HG03196 (cell line): ENCODE measurements at regions not wholly inside any gene's neighbourhood (a gene's known extent, or its start where the extent isn't known, plus 50 kb on each side); places are given as distances from the start of the nearest gene placed in this dataset.

Source experiments
- ATAC-seq: cut with Tn5 transposase; IDR thresholded peaks from one replicate; pipeline ENCODE4 v1.9.1; 2021; ENCODE audit not compliant: unreplicated experiment

GRCh38 chr10:111707076-111707475 is 476.5 kb downstream of the GPAM start:
- ATAC-seq: no peak

- no peak for ATAC-seq
Observed at GRCh38 chr10:111709603-111710002, 474.0 kb downstream of the GPAM start.

GRCh38 chr10:111716032-111716431 is 467.5 kb downstream of the GPAM start:
- no peak for ATAC-seq

- no peak for ATAC-seq
Observed at GRCh38 chr10:111724121-111724520, 459.4 kb downstream of the GPAM start.

GRCh38 chr10:111725050-111725449 is 458.5 kb downstream of the GPAM start:
- ATAC-seq: no peak

- ATAC-seq: no peak
Observed at GRCh38 chr10:111732166-111732785, 451.3 kb downstream of the GPAM start.

- ATAC-seq: no peak
Observed at GRCh38 chr10:111739125-111739873, 444.3 kb downstream of the GPAM start.

GRCh38 chr10:111739874-111740139 is 443.8 kb downstream of the GPAM start:
- ATAC-seq: no peak

- no peak for ATAC-seq
Observed at GRCh38 chr10:111745982-111746381, 437.6 kb downstream of the GPAM start.

GRCh38 chr10:111747751-111748150 is 435.8 kb downstream of the GPAM start:
- ATAC-seq: no peak

GRCh38 chr10:111748184-111748583 is 435.4 kb downstream of the GPAM start:
- ATAC-seq: no peak

- no peak for ATAC-seq
Observed at GRCh38 chr10:111750165-111750849, 433.3 kb downstream of the GPAM start.

- no peak for ATAC-seq
Observed at GRCh38 chr10:111756217-111757061, 427.1 kb downstream of the GPAM start.

GRCh38 chr10:111758593-111758992 is 425.0 kb downstream of the GPAM start:
- ATAC-seq: no peak

GRCh38 chr10:111762114-111762513 is 421.5 kb downstream of the GPAM start:
- ATAC-seq: no peak

GRCh38 chr10:111765216-111765615 is 418.3 kb downstream of the GPAM start:
- ATAC-seq: no peak

GRCh38 chr10:111766464-111766863 is 417.1 kb downstream of the GPAM start:
- no peak for ATAC-seq

GRCh38 chr10:111767661-111768060 is 415.9 kb downstream of the GPAM start:
- no peak for ATAC-seq

GRCh38 chr10:111773950-111774349 is 409.6 kb downstream of the GPAM start:
- no peak for ATAC-seq

GRCh38 chr10:111774486-111774885 is 409.1 kb downstream of the GPAM start:
- ATAC-seq: no peak

- ATAC-seq: no peak
Observed at GRCh38 chr10:111784436-111784835, 399.1 kb downstream of the GPAM start.
